HCT116 (cell line): ENCODE measurements at regions not wholly inside any gene's neighbourhood (a gene's known extent, or its start where the extent isn't known, plus 50 kb on each side); places are given as distances from the start of the nearest gene placed in this dataset.

Experiments
- ATAC-seq: fragments of 200-7000 bp; cut with Tn5 transposase; 2 replicates; pipeline ENCODE4 v1.9.1; 2020; ENCODE audit warnings: mild to moderate bottlenecking, moderate library complexity
- BruUV-seq: library from RNA; stranded (reverse); fragments of 400-500 nt; replicated peaks from 2 replicates; lab custom pipeline; 2021; lab: Mats Ljungman, UMichigan
- CTCF ChIA-PET: fragments of 300-600 bp; sonication (Branson Sonifier 250); formaldehyde crosslinking; loops from one replicate; lab custom pipeline; 2021; ENCODE audit warnings: antibody characterized with exemption; lab: Charles Lee
- POLR2A ChIA-PET: fragments of 300-600, 350-600 bp; sonication (Branson Sonifier 250); formaldehyde crosslinking; loops from one replicate; lab custom pipeline; 2021; ENCODE audit warnings: antibody characterized with exemption; lab: Charles Lee
- RAD21 ChIA-PET, 2 experiments: fragments of 300-600 bp; sonication (Branson Sonifier 250); formaldehyde crosslinking; loops; one replicate each; lab custom pipeline; 2023; ENCODE audit warnings: low total read pairs in 2 of 2; ENCODE audit not compliant: uncharacterized antibody in 2 of 2, unreplicated experiment in 2 of 2, low non-redundant PET in 1 of 2; lab: Charles Lee
- DNase-seq: peaks from one replicate; pipeline ENCODE4 v3.0.0-alpha.2; 2010; ENCODE audit warnings: low read depth, low spot score
- H2AFZ ChIP-seq: fragments of 200-600 bp; shearing (Covaris generic), sonication (generic); 2 replicates; pipeline ENCODE4 v1.6.1; 2017; ENCODE audit warnings: low read depth, mixed run types, mixed read lengths, antibody characterized with exemption, low read length; ENCODE audit not compliant: poor library complexity, severe bottlenecking
- H3K27ac ChIP-seq: 2 replicates; pipeline ENCODE4 v1.5.1; 2012; ENCODE audit warnings: low read depth, low read length
- H3K27me3 ChIP-seq: fragments of 200-600 bp; sonication (generic); 2 replicates; pipeline ENCODE4 v1.6.1; 2016; ENCODE audit warnings: mixed run types, low read length, mixed read lengths; ENCODE audit not compliant: insufficient read depth
- H3K36me3 ChIP-seq, 2 experiments: fragments of 200-500 bp in 1 of 2; fragments of 200-600 bp in 1 of 2; sonication (Bioruptor generic) in 1 of 2; sonication (generic) in 1 of 2; 2 replicates each; pipeline versions ENCODE4 v1.5.1 to v1.6.1; 2014 to 2016; ENCODE audit warnings: low read length in 2 of 2, inconsistent platforms in 1 of 2, mixed read lengths in 1 of 2, mixed run types in 1 of 2; ENCODE audit not compliant: insufficient read depth in 2 of 2, control insufficient read depth in 1 of 2
- H3K4me1 ChIP-seq, 2 experiments: fragments of 200-600 bp in 1 of 2; sonication (generic) in 1 of 2; 2 replicates each; pipeline versions ENCODE4 v1.5.1 to v1.6.1; 2012 to 2017; ENCODE audit warnings: low read length in 2 of 2, inconsistent platforms in 1 of 2, mild to moderate bottlenecking in 1 of 2, mixed read lengths in 1 of 2, mixed run types in 1 of 2, moderate library complexity in 1 of 2; ENCODE audit not compliant: insufficient read depth in 2 of 2, control insufficient read depth in 1 of 2
- H3K4me2 ChIP-seq: fragments of 200-600 bp; sonication (generic); 2 replicates; pipeline ENCODE4 v1.6.1; 2017; ENCODE audit warnings: mixed run types, low read length, mixed read lengths
- H3K4me3 ChIP-seq, 2 experiments: fragments of 200-600 bp in 1 of 2; sonication (generic) in 1 of 2; replicated peaks in 1 of 2; 2 replicates each; pipeline ENCODE4 v1.5.1; 2011 to 2016; ENCODE audit warnings: low read length in 2 of 2, control low read depth in 1 of 2, low read depth in 1 of 2, mild to moderate bottlenecking in 1 of 2, mixed read lengths in 1 of 2, mixed run types in 1 of 2
- H3K79me2 ChIP-seq: fragments of 200-600 bp; sonication (generic); 2 replicates; pipeline ENCODE4 v1.6.1; 2017; ENCODE audit warnings: mild to moderate bottlenecking, mixed run types, low read length, moderate library complexity, mixed read lengths; ENCODE audit not compliant: insufficient read depth
- H3K9ac ChIP-seq: fragments of 200-600 bp; sonication (generic); 2 replicates; pipeline ENCODE4 v1.6.1; 2016; ENCODE audit warnings: low read length, mixed read lengths
- H3K9me2 ChIP-seq: fragments of 200-600 bp; sonication (generic), shearing (Covaris generic); 2 replicates; pipeline ENCODE4 v1.6.1; 2017; ENCODE audit warnings: mixed run types, mild to moderate bottlenecking, moderate library complexity; ENCODE audit not compliant: insufficient read depth
- H3K9me3 ChIP-seq, 2 experiments: fragments of 200-500 bp in 1 of 2; fragments of 200-600 bp in 1 of 2; sonication (Bioruptor generic) in 1 of 2; sonication (generic) in 1 of 2; 2 replicates each; pipeline ENCODE4 v1.6.1; 2014 to 2017; ENCODE audit warnings: low read length in 2 of 2, mixed read lengths in 2 of 2, inconsistent platforms in 1 of 2, low read depth in 1 of 2, mild to moderate bottlenecking in 1 of 2, mixed run types in 1 of 2, moderate library complexity in 1 of 2; ENCODE audit not compliant: control insufficient read depth in 1 of 2, insufficient read depth in 1 of 2
- H4K20me1 ChIP-seq: fragments of 200-600 bp; sonication (generic), shearing (Covaris generic); 2 replicates; pipeline ENCODE4 v1.6.1; 2017; ENCODE audit warnings: mixed run types, mild to moderate bottlenecking, moderate library complexity; ENCODE audit not compliant: insufficient read depth
- CBX3 ChIP-seq: IDR thresholded peaks from 2 replicates; pipeline ENCODE4 v1.6.1; 2012; ENCODE audit warnings: low read depth
- CEBPB ChIP-seq: IDR thresholded peaks from 2 replicates; pipeline ENCODE4 v1.6.1; 2012; ENCODE audit warnings: low read depth
- ELF1 ChIP-seq: IDR thresholded peaks from 2 replicates; pipeline ENCODE4 v1.6.1; 2012; ENCODE audit warnings: low read depth, borderline replicate concordance
- EZH2phosphoT487 ChIP-seq: fragments of 200-600 bp; IDR thresholded peaks from 2 replicates; pipeline ENCODE4 v1.6.1; 2018; ENCODE audit warnings: antibody characterized with exemption, borderline replicate concordance
- POLR2AphosphoS5 ChIP-seq: IDR thresholded peaks from 2 replicates; pipeline ENCODE4 v1.6.1; 2011; ENCODE audit warnings: mild to moderate bottlenecking, low read depth, low read length, moderate library complexity
- RAD21 ChIP-seq: IDR thresholded peaks from 2 replicates; pipeline ENCODE4 v1.6.1; 2012; ENCODE audit warnings: low read depth, mild to moderate bottlenecking
- SRF ChIP-seq: IDR thresholded peaks from 2 replicates; pipeline ENCODE4 v1.6.1; 2012; ENCODE audit warnings: low read depth
- intact Hi-C: fragments of 100-400 bp; cut with micrococcal nuclease; formaldehyde crosslinking; loops from 2 replicates; pipeline ENCODE4 v1.10.0; 2022
- TF ChIP-seq, protein P1 (sequence below): IDR thresholded peaks from 2 replicates; pipeline ENCODE4 v1.6.1; 2011; ENCODE audit warnings: mild to moderate bottlenecking, low read length, moderate library complexity; ENCODE audit not compliant: insufficient replicate concordance; ENCODE audit errors: extremely low read depth
- TF ChIP-seq, protein P2 (sequence below): IDR thresholded peaks from 2 replicates; pipeline ENCODE4 v1.6.1; 2012; ENCODE audit warnings: low read depth
- TF ChIP-seq, protein P3 (sequence below): IDR thresholded peaks from 2 replicates; pipeline ENCODE4 v1.6.1; 2012

DNA sequence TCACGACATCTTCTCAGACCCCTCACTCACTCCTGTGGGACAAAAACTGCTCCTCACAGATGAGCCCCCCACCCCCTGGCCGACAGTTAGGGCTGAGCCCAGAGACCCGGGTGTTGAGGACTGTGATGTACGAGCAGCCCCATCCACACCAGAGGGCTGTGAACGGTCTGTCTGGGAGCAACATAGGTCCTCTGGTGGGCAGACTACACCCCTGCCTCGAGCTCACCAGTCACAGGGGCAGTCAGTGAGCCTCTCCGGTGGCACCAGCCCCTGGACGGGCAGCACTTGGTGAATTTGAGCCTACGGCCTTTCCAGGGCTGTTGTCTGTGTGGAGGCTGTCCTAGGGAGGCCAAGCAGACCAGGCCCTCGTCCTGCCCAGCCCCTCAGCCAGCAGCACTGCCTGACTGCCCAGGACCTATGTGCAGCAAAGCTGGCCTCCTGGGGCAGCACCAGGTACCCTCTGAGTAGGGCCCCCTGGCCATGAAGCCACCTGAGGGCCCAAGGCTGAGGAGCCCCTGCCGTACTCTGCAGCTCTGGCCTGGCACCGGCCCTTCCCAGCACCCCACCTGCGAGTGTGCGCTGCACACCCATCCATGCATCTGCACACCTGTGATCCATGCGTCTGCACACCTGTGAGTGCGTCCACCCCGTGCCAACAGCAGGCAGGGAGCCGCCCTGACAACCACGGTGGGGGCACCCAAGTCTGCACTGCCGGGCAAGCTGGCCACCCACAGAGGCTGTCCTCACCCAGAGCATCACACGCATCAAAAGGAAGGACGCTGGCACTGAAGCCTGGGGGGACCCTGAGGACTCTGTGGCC lies 111.6 kb upstream of the NKX1-1 start:
- TF ChIP-seq SRF (no peak), EZH2phosphoT487 (no peak), POLR2AphosphoS5 (no peak), CEBPB (no peak), CBX3 (no peak), RAD21 (no peak), ELF1 (no peak)
- TF ChIP-seq, protein P1, sequence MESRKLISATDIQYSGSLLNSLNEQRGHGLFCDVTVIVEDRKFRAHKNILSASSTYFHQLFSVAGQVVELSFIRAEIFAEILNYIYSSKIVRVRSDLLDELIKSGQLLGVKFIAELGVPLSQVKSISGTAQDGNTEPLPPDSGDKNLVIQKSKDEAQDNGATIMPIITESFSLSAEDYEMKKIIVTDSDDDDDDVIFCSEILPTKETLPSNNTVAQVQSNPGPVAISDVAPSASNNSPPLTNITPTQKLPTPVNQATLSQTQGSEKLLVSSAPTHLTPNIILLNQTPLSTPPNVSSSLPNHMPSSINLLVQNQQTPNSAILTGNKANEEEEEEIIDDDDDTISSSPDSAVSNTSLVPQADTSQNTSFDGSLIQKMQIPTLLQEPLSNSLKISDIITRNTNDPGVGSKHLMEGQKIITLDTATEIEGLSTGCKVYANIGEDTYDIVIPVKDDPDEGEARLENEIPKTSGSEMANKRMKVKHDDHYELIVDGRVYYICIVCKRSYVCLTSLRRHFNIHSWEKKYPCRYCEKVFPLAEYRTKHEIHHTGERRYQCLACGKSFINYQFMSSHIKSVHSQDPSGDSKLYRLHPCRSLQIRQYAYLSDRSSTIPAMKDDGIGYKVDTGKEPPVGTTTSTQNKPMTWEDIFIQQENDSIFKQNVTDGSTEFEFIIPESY: no peak
- TF ChIP-seq, protein P2, sequence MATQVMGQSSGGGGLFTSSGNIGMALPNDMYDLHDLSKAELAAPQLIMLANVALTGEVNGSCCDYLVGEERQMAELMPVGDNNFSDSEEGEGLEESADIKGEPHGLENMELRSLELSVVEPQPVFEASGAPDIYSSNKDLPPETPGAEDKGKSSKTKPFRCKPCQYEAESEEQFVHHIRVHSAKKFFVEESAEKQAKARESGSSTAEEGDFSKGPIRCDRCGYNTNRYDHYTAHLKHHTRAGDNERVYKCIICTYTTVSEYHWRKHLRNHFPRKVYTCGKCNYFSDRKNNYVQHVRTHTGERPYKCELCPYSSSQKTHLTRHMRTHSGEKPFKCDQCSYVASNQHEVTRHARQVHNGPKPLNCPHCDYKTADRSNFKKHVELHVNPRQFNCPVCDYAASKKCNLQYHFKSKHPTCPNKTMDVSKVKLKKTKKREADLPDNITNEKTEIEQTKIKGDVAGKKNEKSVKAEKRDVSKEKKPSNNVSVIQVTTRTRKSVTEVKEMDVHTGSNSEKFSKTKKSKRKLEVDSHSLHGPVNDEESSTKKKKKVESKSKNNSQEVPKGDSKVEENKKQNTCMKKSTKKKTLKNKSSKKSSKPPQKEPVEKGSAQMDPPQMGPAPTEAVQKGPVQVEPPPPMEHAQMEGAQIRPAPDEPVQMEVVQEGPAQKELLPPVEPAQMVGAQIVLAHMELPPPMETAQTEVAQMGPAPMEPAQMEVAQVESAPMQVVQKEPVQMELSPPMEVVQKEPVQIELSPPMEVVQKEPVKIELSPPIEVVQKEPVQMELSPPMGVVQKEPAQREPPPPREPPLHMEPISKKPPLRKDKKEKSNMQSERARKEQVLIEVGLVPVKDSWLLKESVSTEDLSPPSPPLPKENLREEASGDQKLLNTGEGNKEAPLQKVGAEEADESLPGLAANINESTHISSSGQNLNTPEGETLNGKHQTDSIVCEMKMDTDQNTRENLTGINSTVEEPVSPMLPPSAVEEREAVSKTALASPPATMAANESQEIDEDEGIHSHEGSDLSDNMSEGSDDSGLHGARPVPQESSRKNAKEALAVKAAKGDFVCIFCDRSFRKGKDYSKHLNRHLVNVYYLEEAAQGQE: no peak
- TF ChIP-seq, protein P3, sequence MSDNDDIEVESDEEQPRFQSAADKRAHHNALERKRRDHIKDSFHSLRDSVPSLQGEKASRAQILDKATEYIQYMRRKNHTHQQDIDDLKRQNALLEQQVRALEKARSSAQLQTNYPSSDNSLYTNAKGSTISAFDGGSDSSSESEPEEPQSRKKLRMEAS: no peak
- H4K20me1 ChIP-seq: no peaks in the 10 kb centered on the region
- no peak overlapping the region for H3K27ac ChIP-seq
- POLR2A ChIA-PET: no interaction called here
- no peaks in the 10 kb centered on the region for H3K79me2 ChIP-seq
- no TSS peak for BruUV-seq
- ATAC-seq (no peak), DNase-seq (no peak)
- H3K9me3 ChIP-seq: no peaks in the 10 kb centered on the region
- H3K9me2 ChIP-seq: no peaks in the 10 kb centered on the region
- intact Hi-C loops: loop anchor here (10.0 kb wide), 1 partner anchor 163 kb away; no protein-coding TSS in a partner anchor
- no peak overlapping the region for H3K4me3 ChIP-seq
- no peaks in the 10 kb centered on the region for H3K36me3 ChIP-seq
- H3K4me2 ChIP-seq: no peak overlapping the region
- H3K4me1 ChIP-seq: peaks cover 7 to 26% of the 10 kb centered on the region in 2 experiments; a peak in 3 of 4 replicates
- RAD21 ChIA-PET: no interaction called here
- no peak overlapping the region for H2AFZ ChIP-seq
- H3K27me3 ChIP-seq: no peaks in the 10 kb centered on the region
- CTCF ChIA-PET: no interaction called here
- no peak overlapping the region for H3K9ac ChIP-seq
